ENCODE measurements at regions not wholly inside any gene's neighbourhood (a gene's known extent, or its start where the extent isn't known, plus 50 kb on each side); places are given as distances from the start of the nearest gene placed in this dataset.

DNA sequence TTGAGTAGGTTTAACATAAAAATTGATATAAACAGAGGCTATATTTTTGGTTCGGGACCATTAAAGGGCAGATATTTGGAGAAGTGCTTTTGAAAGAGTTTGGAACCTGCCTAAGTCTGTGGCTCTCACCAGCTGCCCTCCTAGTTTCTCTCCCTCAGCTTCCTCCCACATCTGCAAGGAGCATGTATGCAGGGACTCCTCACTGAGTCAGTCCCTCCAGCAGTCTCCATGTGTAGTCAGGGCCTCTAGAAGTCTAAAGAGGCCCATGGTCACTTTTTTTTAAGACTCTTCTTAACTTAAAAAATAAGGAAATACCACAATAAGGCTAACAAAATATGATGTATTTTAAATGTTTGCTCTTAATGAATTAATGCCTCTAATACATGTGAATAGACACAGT, 220.0 kb upstream of the TANK start:
- ATAC-seq (no peak), DNase-seq (no peak)
- no peak overlapping the region for H3K27ac ChIP-seq (ENCODE audit: low read length)
- H3K9me3 Mint-ChIP-seq: no peaks in the 10 kb centered on the region
- H3K4me3 ChIP-seq (ENCODE audit: low read length): no peak overlapping the region
- H3K4me1 ChIP-seq (ENCODE audit: control insufficient read depth, insufficient read depth, low read length): no peaks in the 10 kb centered on the region
- H3K27me3 ChIP-seq (ENCODE audit: control insufficient read depth, insufficient read depth, low read length): no peaks in the 10 kb centered on the region
- no peak overlapping the region for H3K4me3 Mint-ChIP-seq
- intact Hi-C loops (cut with micrococcal nuclease): no loop called here
- H3K36me3 ChIP-seq (ENCODE audit: control insufficient read depth, insufficient read depth, low read length): no peaks in the 10 kb centered on the region
- no peaks in the 10 kb centered on the region for H3K36me3 Mint-ChIP-seq
- no peak overlapping the region for H3K27ac Mint-ChIP-seq
- H3K4me1 Mint-ChIP-seq: no peaks in the 10 kb centered on the region
- TF ChIP-seq, protein P1, sequence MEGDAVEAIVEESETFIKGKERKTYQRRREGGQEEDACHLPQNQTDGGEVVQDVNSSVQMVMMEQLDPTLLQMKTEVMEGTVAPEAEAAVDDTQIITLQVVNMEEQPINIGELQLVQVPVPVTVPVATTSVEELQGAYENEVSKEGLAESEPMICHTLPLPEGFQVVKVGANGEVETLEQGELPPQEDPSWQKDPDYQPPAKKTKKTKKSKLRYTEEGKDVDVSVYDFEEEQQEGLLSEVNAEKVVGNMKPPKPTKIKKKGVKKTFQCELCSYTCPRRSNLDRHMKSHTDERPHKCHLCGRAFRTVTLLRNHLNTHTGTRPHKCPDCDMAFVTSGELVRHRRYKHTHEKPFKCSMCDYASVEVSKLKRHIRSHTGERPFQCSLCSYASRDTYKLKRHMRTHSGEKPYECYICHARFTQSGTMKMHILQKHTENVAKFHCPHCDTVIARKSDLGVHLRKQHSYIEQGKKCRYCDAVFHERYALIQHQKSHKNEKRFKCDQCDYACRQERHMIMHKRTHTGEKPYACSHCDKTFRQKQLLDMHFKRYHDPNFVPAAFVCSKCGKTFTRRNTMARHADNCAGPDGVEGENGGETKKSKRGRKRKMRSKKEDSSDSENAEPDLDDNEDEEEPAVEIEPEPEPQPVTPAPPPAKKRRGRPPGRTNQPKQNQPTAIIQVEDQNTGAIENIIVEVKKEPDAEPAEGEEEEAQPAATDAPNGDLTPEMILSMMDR (IDR thresholded peaks at IDR 0.05): no peak
- peaks cover 6 to 16% of the 10 kb centered on the region in 2 donors for H3K27me3 Mint-ChIP-seq (ENCODE audit: low read depth in 2 of 2)
- WGBS (ENCODE audit: insufficient coverage): 100% methylated on average over 1 of the region's 1 CpG
- H3K9me3 ChIP-seq (ENCODE audit: control insufficient read depth, insufficient read depth, low read length): no peaks in the 10 kb centered on the region

DNA sequence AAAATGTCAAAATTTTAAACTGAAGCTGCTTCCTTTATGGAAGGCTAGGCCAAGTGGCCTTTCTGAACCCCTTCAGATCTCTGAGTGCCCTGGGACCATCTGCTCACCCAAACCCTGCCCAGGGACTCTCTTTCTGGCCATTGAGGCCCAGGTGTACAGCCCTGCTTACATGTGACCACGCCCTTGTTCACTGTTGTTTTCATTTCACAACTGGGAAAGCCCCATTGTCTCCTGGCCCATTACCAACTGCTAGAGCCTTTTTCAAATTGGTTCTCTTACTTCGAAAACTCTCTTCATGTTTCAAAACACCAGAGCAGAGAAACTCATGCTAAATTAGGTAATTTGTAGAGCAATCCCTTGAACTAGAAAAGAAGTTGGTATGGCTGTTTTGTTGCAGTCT, 219.5 kb upstream of the TANK start:
- intact Hi-C loops (cut with micrococcal nuclease): no loop called here
- no peaks in the 10 kb centered on the region for H3K9me3 ChIP-seq (ENCODE audit: control insufficient read depth, insufficient read depth, low read length)
- H3K4me1 ChIP-seq (ENCODE audit: control insufficient read depth, insufficient read depth, low read length): no peaks in the 10 kb centered on the region
- H3K27me3 ChIP-seq (ENCODE audit: control insufficient read depth, insufficient read depth, low read length): no peaks in the 10 kb centered on the region
- no peak overlapping the region for H3K27ac Mint-ChIP-seq
- no peaks in the 10 kb centered on the region for H3K36me3 ChIP-seq (ENCODE audit: control insufficient read depth, insufficient read depth, low read length)
- H3K4me3 ChIP-seq (ENCODE audit: low read length): no peak overlapping the region
- H3K27ac ChIP-seq (ENCODE audit: low read length): no peak overlapping the region
- 86% methylated on average over 1 of the region's 2 CpGs for WGBS (ENCODE audit: insufficient coverage)
- no peaks in the 10 kb centered on the region for H3K36me3 Mint-ChIP-seq
- no peak overlapping the region for H3K4me3 Mint-ChIP-seq
- no peaks in the 10 kb centered on the region for H3K4me1 Mint-ChIP-seq
- no peaks in the 10 kb centered on the region for H3K9me3 Mint-ChIP-seq
- DNase-seq (peak in 1 of 2 donors; percentile 52), ATAC-seq (no peak)
- TF ChIP-seq, protein P1 (IDR thresholded peaks at IDR 0.05): no peak
- peaks cover 6 to 12% of the 10 kb centered on the region in 2 donors for H3K27me3 Mint-ChIP-seq (ENCODE audit: low read depth in 2 of 2)

DNA sequence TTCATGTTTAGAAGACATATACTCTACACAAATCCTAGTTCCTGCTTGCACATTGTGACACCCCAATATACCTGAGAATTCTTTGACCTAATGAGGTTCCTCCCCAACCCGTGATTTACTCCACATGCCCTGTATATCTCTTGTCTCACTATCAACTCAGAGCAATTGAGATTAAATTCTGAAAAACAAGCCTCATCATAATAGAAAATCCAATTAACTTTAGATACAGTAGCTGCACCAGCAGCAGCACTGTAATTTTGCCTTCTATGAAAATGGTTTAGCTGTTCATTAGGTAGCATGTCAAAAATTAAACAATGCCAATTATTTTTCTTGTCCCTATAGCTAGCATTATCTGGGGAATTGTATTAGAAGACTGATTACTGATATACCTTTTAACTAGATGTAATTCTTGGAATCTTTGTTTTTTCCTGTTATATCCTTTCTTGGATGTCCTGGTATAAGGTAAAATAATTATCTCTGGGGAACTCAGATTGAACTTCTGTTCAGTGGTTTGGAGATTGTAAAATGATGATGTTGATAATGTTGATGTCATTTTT, 218.9 kb upstream of the TANK start:
- no peak for ATAC-seq
- Histone ChIP-seq H3K27me3 (ENCODE audit: control insufficient read depth, insufficient read depth, low read length) (no peaks in the 10 kb centered on the region), H3K27ac (ENCODE audit: low read length) (no peak overlapping the region), H3K9me3 (ENCODE audit: control insufficient read depth, insufficient read depth, low read length) (no peaks in the 10 kb centered on the region), H3K36me3 (ENCODE audit: control insufficient read depth, insufficient read depth, low read length) (no peaks in the 10 kb centered on the region), H3K4me1 (ENCODE audit: control insufficient read depth, insufficient read depth, low read length) (no peaks in the 10 kb centered on the region), H3K4me3 (ENCODE audit: low read length) (no peak overlapping the region)
- H3K27me3 Mint-ChIP-seq (ENCODE audit: low read depth in 2 of 2): peaks cover 6 to 10% of the 10 kb centered on the region in 2 donors
- 81% methylated on average over 1 of the region's 1 CpG for WGBS (ENCODE audit: insufficient coverage)
- no peak overlapping the region for H3K27ac Mint-ChIP-seq
- DNase-seq: no peak
- H3K4me1 Mint-ChIP-seq: no peaks in the 10 kb centered on the region
- TF ChIP-seq, protein P1 (IDR thresholded peaks at IDR 0.05): no peak
- H3K9me3 Mint-ChIP-seq: no peaks in the 10 kb centered on the region
- intact Hi-C loops (cut with micrococcal nuclease): no loop called here
- H3K36me3 Mint-ChIP-seq: no peaks in the 10 kb centered on the region
- H3K4me3 Mint-ChIP-seq: no peak overlapping the region

DNA sequence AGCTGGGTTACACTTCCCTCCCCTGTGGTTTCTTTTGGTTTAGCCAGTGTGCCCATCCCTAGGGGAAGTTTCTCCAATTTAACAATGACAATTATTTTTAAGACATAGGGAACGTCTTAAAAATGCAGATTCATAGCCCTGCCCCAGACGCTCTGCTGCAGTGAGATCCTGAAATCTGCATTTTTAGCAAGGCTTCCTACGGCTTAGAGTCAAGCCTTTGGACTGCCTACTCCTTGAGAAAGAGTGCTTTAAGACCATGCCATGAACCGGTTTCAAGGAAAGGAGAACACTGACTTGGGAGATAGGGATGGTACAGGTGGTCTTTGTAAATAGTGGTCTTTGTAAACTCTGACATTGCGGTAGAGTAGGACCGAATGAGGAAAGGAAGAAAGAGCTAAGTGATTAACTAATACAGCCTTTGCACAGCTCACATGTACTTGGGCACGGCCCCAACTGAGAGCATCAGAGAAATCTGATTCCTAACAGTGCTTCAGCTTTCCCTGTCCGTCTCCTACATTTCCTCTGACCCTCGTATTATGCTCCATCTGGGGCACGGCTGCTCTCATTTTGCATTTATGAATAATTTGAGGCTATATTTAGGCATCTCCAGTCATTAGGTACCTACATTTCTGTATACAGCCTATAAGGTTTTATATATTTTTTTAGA, 217.6 kb upstream of the TANK start:
- H3K4me1 Mint-ChIP-seq: no peaks in the 10 kb centered on the region
- Histone ChIP-seq H3K9me3 (ENCODE audit: control insufficient read depth, insufficient read depth, low read length) (no peaks in the 10 kb centered on the region), H3K27ac (ENCODE audit: low read length) (no peak overlapping the region), H3K36me3 (ENCODE audit: control insufficient read depth, insufficient read depth, low read length) (no peaks in the 10 kb centered on the region), H3K4me3 (ENCODE audit: low read length) (no peak overlapping the region), H3K4me1 (ENCODE audit: control insufficient read depth, insufficient read depth, low read length) (no peaks in the 10 kb centered on the region), H3K27me3 (ENCODE audit: control insufficient read depth, insufficient read depth, low read length) (no peaks in the 10 kb centered on the region)
- H3K27ac Mint-ChIP-seq: no peak overlapping the region
- H3K27me3 Mint-ChIP-seq (ENCODE audit: low read depth in 2 of 2): peaks cover 1 to 15% of the 10 kb centered on the region in 2 donors
- no peak for ATAC-seq
- WGBS (ENCODE audit: insufficient coverage): 87% methylated on average over 8 of the region's 10 CpGs
- intact Hi-C loops (cut with micrococcal nuclease): no loop called here
- H3K9me3 Mint-ChIP-seq: no peaks in the 10 kb centered on the region
- TF ChIP-seq, protein P1 (IDR thresholded peaks at IDR 0.05): no peak
- no peaks in the 10 kb centered on the region for H3K36me3 Mint-ChIP-seq
- H3K4me3 Mint-ChIP-seq: no peak overlapping the region
- DNase-seq: no peak

Data from natural killer cell (primary cell).